ENCODE measurements at regions not wholly inside any gene's neighbourhood (a gene's known extent, or its start where the extent isn't known, plus 50 kb on each side); places are given as distances from the start of the nearest gene placed in this dataset.

GRCh38 chr5:44660251-44660650 is 148.5 kb upstream of the MRPS30 start:
- TF ChIP-seq CTCF (IDR thresholded peaks at IDR 0.05) = no peak
- TF ChIP-seq POLR2A (IDR thresholded peaks at IDR 0.05; ENCODE audit: low read depth) = no peak

All from esophagus muscularis mucosa (tissue), 3 donors.